ENCODE measurements at regions not wholly inside any gene's neighbourhood (a gene's known extent, or its start where the extent isn't known, plus 50 kb on each side); places are given as distances from the start of the nearest gene placed in this dataset.

- DNase-seq: no peak
- Mint-ChIP-seq H3K27ac (ENCODE audit: unreplicated experiment) (no peak overlapping the region), H3K4me3 (ENCODE audit: low read depth, unreplicated experiment) (no peak overlapping the region), H3K4me1 (ENCODE audit: low read depth, unreplicated experiment) (peaks cover 9% of the 10 kb centered on the region), H3K9me3 (ENCODE audit: low read depth, unreplicated experiment) (no peaks in the 10 kb centered on the region), H3K36me3 (ENCODE audit: insufficient read depth, unreplicated experiment) (no peaks in the 10 kb centered on the region), H3K27me3 (ENCODE audit: unreplicated experiment) (no peaks in the 10 kb centered on the region)
- intact Hi-C loops (cut with micrococcal nuclease; ENCODE audit: unreplicated experiment): no loop called here
- CTCF ChIA-PET: no interaction called here
- BruUV-seq (replicated peaks): no TSS peak
- no peak for TF ChIP-seq CTCF (IDR thresholded peaks at IDR 0.05; ENCODE audit: unreplicated experiment)
Measured at GRCh38 chr21:15190412-15190811, 125.6 kb upstream of the NRIP1 start.

GRCh38 chr21:15190837-15191236 lies 126.0 kb upstream of the NRIP1 start:
- no peaks in the 10 kb centered on the region for H3K36me3 Mint-ChIP-seq (ENCODE audit: insufficient read depth, unreplicated experiment)
- peaks cover 9% of the 10 kb centered on the region for H3K4me1 Mint-ChIP-seq (ENCODE audit: low read depth, unreplicated experiment)
- no TSS peak for BruUV-seq (replicated peaks)
- H3K4me3 Mint-ChIP-seq (ENCODE audit: low read depth, unreplicated experiment): no peak overlapping the region
- no peaks in the 10 kb centered on the region for H3K9me3 Mint-ChIP-seq (ENCODE audit: low read depth, unreplicated experiment)
- intact Hi-C loops (cut with micrococcal nuclease; ENCODE audit: unreplicated experiment): no loop called here
- no peak for TF ChIP-seq CTCF (IDR thresholded peaks at IDR 0.05; ENCODE audit: unreplicated experiment)
- no peak overlapping the region for H3K27ac Mint-ChIP-seq (ENCODE audit: unreplicated experiment)
- CTCF ChIA-PET: no interaction called here
- H3K27me3 Mint-ChIP-seq (ENCODE audit: unreplicated experiment): no peaks in the 10 kb centered on the region
- DNase-seq: no peak

GRCh38 chr21:15191342-15191741 lies 126.5 kb upstream of the NRIP1 start:
- CTCF ChIA-PET: no interaction called here
- BruUV-seq (replicated peaks): no TSS peak

GRCh38 chr21:15192243-15192642 lies 127.4 kb upstream of the NRIP1 start:
- no peaks in the 10 kb centered on the region for H3K27me3 Mint-ChIP-seq (ENCODE audit: unreplicated experiment)
- H3K4me3 Mint-ChIP-seq (ENCODE audit: low read depth, unreplicated experiment): no peak overlapping the region
- no TSS peak for BruUV-seq (replicated peaks)
- no peak for DNase-seq
- peaks cover 9% of the 10 kb centered on the region for H3K4me1 Mint-ChIP-seq (ENCODE audit: low read depth, unreplicated experiment)
- H3K9me3 Mint-ChIP-seq (ENCODE audit: low read depth, unreplicated experiment): no peaks in the 10 kb centered on the region
- CTCF ChIA-PET: no interaction called here
- peak overlapping the region; percentile 42 for H3K27ac Mint-ChIP-seq (ENCODE audit: unreplicated experiment)
- intact Hi-C loops (cut with micrococcal nuclease; ENCODE audit: unreplicated experiment): no loop called here
- TF ChIP-seq CTCF (IDR thresholded peaks at IDR 0.05; ENCODE audit: unreplicated experiment): no peak
- no peaks in the 10 kb centered on the region for H3K36me3 Mint-ChIP-seq (ENCODE audit: insufficient read depth, unreplicated experiment)

More at GRCh38 chr21:15191342-15191741, 126.5 kb upstream of the NRIP1 start:
- Mint-ChIP-seq H3K9me3 (ENCODE audit: low read depth, unreplicated experiment) (no peaks in the 10 kb centered on the region), H3K4me1 (ENCODE audit: low read depth, unreplicated experiment) (peaks cover 9% of the 10 kb centered on the region), H3K27ac (ENCODE audit: unreplicated experiment) (no peak overlapping the region), H3K4me3 (ENCODE audit: low read depth, unreplicated experiment) (no peak overlapping the region), H3K36me3 (ENCODE audit: insufficient read depth, unreplicated experiment) (no peaks in the 10 kb centered on the region), H3K27me3 (ENCODE audit: unreplicated experiment) (no peaks in the 10 kb centered on the region)
- intact Hi-C loops (cut with micrococcal nuclease; ENCODE audit: unreplicated experiment): no loop called here
- no peak for TF ChIP-seq CTCF (IDR thresholded peaks at IDR 0.05; ENCODE audit: unreplicated experiment)
- no peak for DNase-seq

- Mint-ChIP-seq H3K4me3 (ENCODE audit: low read depth, unreplicated experiment) (no peak overlapping the region), H3K36me3 (ENCODE audit: insufficient read depth, unreplicated experiment) (no peaks in the 10 kb centered on the region), H3K27ac (ENCODE audit: unreplicated experiment) (no peak overlapping the region), H3K27me3 (ENCODE audit: unreplicated experiment) (no peaks in the 10 kb centered on the region), H3K4me1 (ENCODE audit: low read depth, unreplicated experiment) (peaks cover 9% of the 10 kb centered on the region), H3K9me3 (ENCODE audit: low read depth, unreplicated experiment) (no peaks in the 10 kb centered on the region)
- CTCF ChIA-PET: no interaction called here
- BruUV-seq (replicated peaks): no TSS peak
- DNase-seq: no peak
- intact Hi-C loops (cut with micrococcal nuclease; ENCODE audit: unreplicated experiment): no loop called here
- TF ChIP-seq CTCF (IDR thresholded peaks at IDR 0.05; ENCODE audit: unreplicated experiment): no peak
Measured at GRCh38 chr21:15193937-15194336, 129.1 kb upstream of the NRIP1 start.

Measured in Calu3 (cell line).